ENCODE measurements at regions not wholly inside any gene's neighbourhood (a gene's known extent, or its start where the extent isn't known, plus 50 kb on each side); places are given as distances from the start of the nearest gene placed in this dataset.
A peak's percentile ranks its signal among the peaks of the same experiment; 100 is the strongest.

DNA sequence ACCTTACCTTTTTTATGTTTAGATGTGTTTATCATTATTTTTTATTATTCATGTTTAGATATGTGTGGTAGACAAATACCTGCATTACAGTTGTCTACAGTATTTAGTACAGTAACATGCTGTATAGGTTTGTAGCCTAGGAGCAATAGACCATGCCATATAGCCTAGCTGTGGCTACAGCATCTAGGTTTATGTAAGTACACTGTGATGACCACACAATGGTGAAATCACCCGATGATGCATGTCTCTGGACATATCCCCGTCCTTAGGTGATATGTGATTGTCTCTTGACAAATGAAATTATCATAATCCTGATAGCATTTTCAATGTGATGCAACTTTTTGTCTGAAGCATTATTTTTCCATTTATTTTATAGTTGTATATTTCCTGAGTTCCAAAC lies 121.2 kb downstream of the DISP1 start:
- TF ChIP-seq, protein P1, sequence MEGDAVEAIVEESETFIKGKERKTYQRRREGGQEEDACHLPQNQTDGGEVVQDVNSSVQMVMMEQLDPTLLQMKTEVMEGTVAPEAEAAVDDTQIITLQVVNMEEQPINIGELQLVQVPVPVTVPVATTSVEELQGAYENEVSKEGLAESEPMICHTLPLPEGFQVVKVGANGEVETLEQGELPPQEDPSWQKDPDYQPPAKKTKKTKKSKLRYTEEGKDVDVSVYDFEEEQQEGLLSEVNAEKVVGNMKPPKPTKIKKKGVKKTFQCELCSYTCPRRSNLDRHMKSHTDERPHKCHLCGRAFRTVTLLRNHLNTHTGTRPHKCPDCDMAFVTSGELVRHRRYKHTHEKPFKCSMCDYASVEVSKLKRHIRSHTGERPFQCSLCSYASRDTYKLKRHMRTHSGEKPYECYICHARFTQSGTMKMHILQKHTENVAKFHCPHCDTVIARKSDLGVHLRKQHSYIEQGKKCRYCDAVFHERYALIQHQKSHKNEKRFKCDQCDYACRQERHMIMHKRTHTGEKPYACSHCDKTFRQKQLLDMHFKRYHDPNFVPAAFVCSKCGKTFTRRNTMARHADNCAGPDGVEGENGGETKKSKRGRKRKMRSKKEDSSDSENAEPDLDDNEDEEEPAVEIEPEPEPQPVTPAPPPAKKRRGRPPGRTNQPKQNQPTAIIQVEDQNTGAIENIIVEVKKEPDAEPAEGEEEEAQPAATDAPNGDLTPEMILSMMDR (IDR thresholded peaks at IDR 0.05; ENCODE audit: control insufficient read depth, extremely low read depth, insufficient read depth) = no peak

DNA sequence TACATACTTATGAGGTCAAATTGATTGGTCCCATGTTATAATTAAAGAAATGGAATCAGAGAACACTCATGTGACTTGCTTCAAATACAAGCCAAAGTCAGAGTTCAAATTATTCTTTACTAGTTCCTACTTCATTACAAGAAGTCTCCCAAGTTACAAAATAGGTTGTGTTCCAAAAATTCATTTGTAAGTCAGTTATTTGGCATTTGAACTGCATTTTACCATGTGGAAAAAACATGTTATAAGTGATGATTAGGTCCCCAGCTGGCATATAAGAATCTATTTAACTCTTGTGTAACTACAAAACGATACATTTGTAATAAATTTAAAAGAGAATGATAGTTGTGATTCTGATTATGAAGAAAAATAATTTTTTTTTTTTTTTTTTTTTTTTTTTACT lies 124.1 kb downstream of the DISP1 start:
- DNase-seq (ENCODE audit: low read depth) = no peak
- no peak overlapping the region for H3K4me3 ChIP-seq (ENCODE audit: low read depth, low read length)
- TF ChIP-seq, protein P1 (IDR thresholded peaks at IDR 0.05; ENCODE audit: control insufficient read depth, extremely low read depth, insufficient read depth) = no peak

More for the DNA sequence above, 121.2 kb downstream of the DISP1 start:
- H3K4me3 ChIP-seq (ENCODE audit: low read depth, low read length) = no peak overlapping the region
- DNase-seq (ENCODE audit: low read depth) = no peak

DNA sequence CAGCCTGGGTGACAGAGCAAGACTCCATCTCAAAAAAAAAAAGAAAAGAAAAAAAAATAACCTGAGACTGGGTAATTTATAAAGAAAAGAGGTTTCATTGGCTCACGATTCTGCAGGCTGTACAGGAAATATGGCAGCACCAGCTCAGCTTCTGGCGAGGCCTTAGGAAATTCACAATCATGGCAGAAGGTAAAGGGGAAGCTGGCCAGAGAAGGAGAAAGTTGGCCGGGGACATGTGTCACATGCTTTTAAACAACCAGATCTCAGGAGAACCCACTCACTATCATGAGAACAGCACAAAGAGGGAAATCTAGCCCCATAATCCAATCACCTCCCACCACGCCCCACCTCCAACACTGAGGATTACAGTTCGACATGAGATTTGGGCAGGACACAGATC lies 125.3 kb downstream of the DISP1 start:
- no peak for DNase-seq (ENCODE audit: low read depth)
- TF ChIP-seq, protein P1 (IDR thresholded peaks at IDR 0.05; ENCODE audit: control insufficient read depth, extremely low read depth, insufficient read depth) = no peak
- no peak overlapping the region for H3K4me3 ChIP-seq (ENCODE audit: low read depth, low read length)

DNA sequence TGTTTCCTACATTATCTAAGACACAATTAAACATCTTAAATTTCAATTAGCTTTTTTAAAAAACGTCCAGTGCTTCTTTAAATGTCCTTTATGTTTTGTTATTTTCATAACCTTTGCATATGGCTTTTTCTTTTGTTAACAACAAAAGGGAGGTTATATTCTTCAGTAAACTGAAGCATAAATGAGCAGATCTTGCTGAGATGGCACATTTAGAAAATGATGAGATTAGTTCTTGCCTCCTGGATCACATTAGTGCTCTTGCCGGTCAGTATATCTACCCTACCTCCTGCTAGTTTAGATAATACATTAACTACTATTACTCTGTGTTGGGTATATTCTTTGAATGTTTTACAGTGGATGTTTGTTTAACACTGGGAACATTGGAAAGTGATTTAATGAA lies 126.1 kb downstream of the DISP1 start:
- no peak for DNase-seq (ENCODE audit: low read depth)
- TF ChIP-seq, protein P1 (IDR thresholded peaks at IDR 0.05; ENCODE audit: control insufficient read depth, extremely low read depth, insufficient read depth) = no peak

DNA sequence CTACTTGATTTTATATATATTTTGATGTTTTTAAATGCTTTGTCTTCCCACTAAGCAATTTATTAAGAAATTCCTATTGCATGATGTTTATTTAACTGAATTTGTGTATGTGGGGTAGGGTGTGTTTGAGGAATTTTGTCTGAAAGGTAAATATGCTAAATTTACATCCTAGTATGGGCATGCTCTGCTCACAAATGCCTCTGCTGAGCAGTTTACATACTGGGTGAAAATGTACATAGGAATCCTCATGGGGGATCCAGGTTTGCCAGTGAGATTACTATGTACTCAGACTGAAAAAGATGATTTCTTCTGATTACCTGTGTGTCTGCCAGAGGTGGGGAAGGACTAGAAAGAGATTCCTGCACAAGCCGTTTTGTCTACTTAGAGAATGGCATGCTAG lies 126.6 kb downstream of the DISP1 start:
- no peak overlapping the region for H3K4me3 ChIP-seq (ENCODE audit: low read depth, low read length)
- DNase-seq (ENCODE audit: low read depth) = no peak
- TF ChIP-seq, protein P1 (IDR thresholded peaks at IDR 0.05; ENCODE audit: control insufficient read depth, extremely low read depth, insufficient read depth) = no peak

More for the DNA sequence above, 126.1 kb downstream of the DISP1 start:
- H3K4me3 ChIP-seq (ENCODE audit: low read depth, low read length) = no peak overlapping the region

DNA sequence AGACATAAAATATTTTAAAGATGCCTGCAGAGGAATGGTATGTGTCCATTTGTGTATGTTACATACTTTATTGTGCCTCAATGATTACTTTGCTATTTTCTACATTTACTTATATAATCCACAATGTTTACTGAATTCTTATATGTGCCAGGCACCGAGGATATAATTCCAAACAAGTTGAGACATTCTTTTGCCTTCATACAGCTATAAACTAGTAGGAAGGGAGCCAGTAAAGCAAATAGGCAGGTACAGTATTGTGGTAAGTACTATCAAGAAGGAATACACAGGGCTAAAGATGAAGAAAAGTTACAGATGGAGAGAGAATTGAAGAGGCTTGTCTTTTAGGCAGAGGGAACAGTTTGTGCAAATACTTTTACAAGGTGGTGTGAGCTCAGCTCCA lies 131.6 kb downstream of the DISP1 start:
- no peak overlapping the region for H3K4me3 ChIP-seq (ENCODE audit: low read depth, low read length)
- peak; percentile 99 for DNase-seq (ENCODE audit: low read depth)
- TF ChIP-seq, protein P1 (IDR thresholded peaks at IDR 0.05; ENCODE audit: control insufficient read depth, extremely low read depth, insufficient read depth) = no peak

DNA sequence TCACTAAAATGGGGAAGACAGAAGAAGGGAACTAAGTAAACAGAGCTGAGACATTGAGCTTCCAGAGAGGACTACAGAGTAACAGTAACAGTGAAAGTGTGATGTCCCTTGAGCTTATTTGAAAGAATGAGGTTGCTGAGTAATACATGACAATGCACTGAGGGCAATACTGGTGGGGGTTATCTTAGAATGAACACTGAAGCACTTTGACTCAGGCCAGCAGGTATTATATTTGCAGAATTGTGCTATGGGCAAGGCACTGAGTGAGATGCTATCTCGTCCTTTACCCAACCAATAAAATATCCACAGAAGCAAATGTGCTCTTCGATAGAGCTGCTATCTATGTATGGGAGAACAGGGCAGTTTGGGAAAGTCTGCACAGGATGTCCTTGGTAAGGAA lies 133.2 kb downstream of the DISP1 start:
- TF ChIP-seq, protein P1 (IDR thresholded peaks at IDR 0.05; ENCODE audit: control insufficient read depth, extremely low read depth, insufficient read depth) = no peak
- no peak for DNase-seq (ENCODE audit: low read depth)
- H3K4me3 ChIP-seq (ENCODE audit: low read depth, low read length) = no peak overlapping the region
